Fibroblast of lung (primary cell): ENCODE measurements at regions not wholly inside any gene's neighbourhood (a gene's known extent, or its start where the extent isn't known, plus 50 kb on each side); places are given as distances from the start of the nearest gene placed in this dataset.

Experiments used
- DNase-seq, 2 donors: peaks; one replicate each; pipeline versions ENCODE4 v3.0.0 to v3.0.0-alpha.2; 2010; ENCODE audit warnings: low read depth in 2 of 2
- H2AFZ ChIP-seq: 2 replicates; pipeline ENCODE4 v1.5.1; 2012; ENCODE audit warnings: low read length, control low read depth, inconsistent platforms
- H3K27ac ChIP-seq: 2 replicates; pipeline ENCODE4 v1.5.1; 2011; ENCODE audit warnings: low read length, control low read depth; ENCODE audit not compliant: insufficient read depth
- H3K27me3 ChIP-seq: 2 replicates; pipeline ENCODE4 v1.5.1; 2011; ENCODE audit warnings: mild to moderate bottlenecking, low read length; ENCODE audit not compliant: control insufficient read depth, insufficient read depth
- H3K36me3 ChIP-seq: 2 replicates; pipeline ENCODE4 v1.5.1; 2011; ENCODE audit warnings: low read length; ENCODE audit not compliant: control insufficient read depth, insufficient read depth
- H3K4me1 ChIP-seq: 2 replicates; pipeline ENCODE4 v1.5.1; 2011; ENCODE audit warnings: low read length; ENCODE audit not compliant: control insufficient read depth, insufficient read depth; ENCODE audit errors: extremely low read depth
- H3K4me2 ChIP-seq: 2 replicates; pipeline ENCODE4 v1.5.1; 2011; ENCODE audit warnings: low read length, control low read depth; ENCODE audit not compliant: insufficient read depth; ENCODE audit errors: extremely low read depth
- H3K4me3 ChIP-seq, 4 experiments: fragments of 200-600 bp in 1 of 4; sonication (generic) in 1 of 4; replicated peaks in 1 of 4; 2 replicates each; pipeline ENCODE4 v1.5.1; 2011 to 2016; ENCODE audit warnings: low read length in 4 of 4, low read depth in 3 of 4, mild to moderate bottlenecking in 3 of 4, control low read depth in 2 of 4, inconsistent platforms in 1 of 4, mixed read lengths in 1 of 4; ENCODE audit not compliant: insufficient read depth in 1 of 4; ENCODE audit errors: control extremely low read depth in 1 of 4
- H3K79me2 ChIP-seq: 2 replicates; pipeline ENCODE4 v1.5.1; 2012; ENCODE audit warnings: mild to moderate bottlenecking, low read length, inconsistent platforms; ENCODE audit not compliant: control insufficient read depth, insufficient read depth
- H3K9ac ChIP-seq: 2 replicates; pipeline ENCODE4 v1.5.1; 2011; ENCODE audit warnings: mild to moderate bottlenecking, low read length, control low read depth; ENCODE audit not compliant: insufficient read depth
- H3K9me3 ChIP-seq: 2 replicates; pipeline ENCODE4 v1.5.1; 2012; ENCODE audit warnings: low read depth, low read length; ENCODE audit not compliant: control insufficient read depth, insufficient read depth
- H4K20me1 ChIP-seq: 2 replicates; pipeline ENCODE4 v1.5.1; 2011; ENCODE audit warnings: low read length; ENCODE audit not compliant: control insufficient read depth, insufficient read depth; ENCODE audit errors: extremely low read depth
- EZH2 ChIP-seq: IDR thresholded peaks from 2 replicates; pipeline ENCODE4 v1.5.1; 2012; ENCODE audit warnings: low read length, control low read depth, mild to moderate bottlenecking; ENCODE audit errors: missing control alignments
- TF ChIP-seq, protein P1 (sequence below), 2 donors: IDR thresholded peaks in 1 of 2; conservative IDR thresholded peaks in 1 of 2; 1 replicate in 1 of 2; 2 replicates in 1 of 2; pipeline ENCODE4 v1.5.1; 2011 to 2012; ENCODE audit warnings: low read length in 2 of 2, control low read depth in 1 of 2, inconsistent platforms in 1 of 2, low read depth in 1 of 2, mild to moderate bottlenecking in 1 of 2

DNA sequence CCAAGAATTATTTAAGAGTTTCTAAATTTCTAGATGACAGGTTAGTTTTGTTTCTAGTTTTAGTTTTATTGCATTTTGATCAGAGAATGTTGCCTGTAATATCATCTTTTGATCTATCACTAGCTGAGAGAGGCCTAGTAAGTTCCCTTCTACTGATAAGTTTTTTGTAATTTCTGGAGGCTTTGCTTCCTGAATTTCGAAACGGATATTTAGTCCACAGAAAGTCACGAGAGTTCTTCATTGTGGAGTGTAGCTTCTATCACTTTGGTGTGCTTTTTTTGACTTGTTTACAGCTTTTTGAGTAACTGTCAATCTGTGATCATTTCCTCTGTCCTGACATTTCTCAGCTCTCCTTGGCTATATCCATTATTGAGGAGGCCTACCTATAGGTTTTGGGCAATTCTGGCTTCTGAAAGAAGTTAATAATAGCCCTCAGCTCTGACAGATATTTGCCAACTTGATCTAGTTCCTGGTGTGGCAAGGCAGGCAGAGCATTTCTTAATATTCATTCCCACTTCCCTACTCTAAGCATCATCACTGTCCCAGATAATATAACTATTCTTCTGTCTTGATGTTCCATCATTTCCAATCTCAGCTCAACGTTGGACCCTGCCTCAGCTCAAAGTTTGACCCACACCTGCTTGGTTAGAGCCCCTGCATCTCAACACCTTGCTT, 171.3 kb downstream of the BLID start:
- H3K4me1 ChIP-seq: no peaks in the 10 kb centered on the region
- H3K27ac ChIP-seq: no peak overlapping the region
- no peak for DNase-seq
- H3K27me3 ChIP-seq: no peaks in the 10 kb centered on the region
- H2AFZ ChIP-seq: no peak overlapping the region
- H3K4me3 ChIP-seq: no peak overlapping the region
- TF ChIP-seq, protein P1, sequence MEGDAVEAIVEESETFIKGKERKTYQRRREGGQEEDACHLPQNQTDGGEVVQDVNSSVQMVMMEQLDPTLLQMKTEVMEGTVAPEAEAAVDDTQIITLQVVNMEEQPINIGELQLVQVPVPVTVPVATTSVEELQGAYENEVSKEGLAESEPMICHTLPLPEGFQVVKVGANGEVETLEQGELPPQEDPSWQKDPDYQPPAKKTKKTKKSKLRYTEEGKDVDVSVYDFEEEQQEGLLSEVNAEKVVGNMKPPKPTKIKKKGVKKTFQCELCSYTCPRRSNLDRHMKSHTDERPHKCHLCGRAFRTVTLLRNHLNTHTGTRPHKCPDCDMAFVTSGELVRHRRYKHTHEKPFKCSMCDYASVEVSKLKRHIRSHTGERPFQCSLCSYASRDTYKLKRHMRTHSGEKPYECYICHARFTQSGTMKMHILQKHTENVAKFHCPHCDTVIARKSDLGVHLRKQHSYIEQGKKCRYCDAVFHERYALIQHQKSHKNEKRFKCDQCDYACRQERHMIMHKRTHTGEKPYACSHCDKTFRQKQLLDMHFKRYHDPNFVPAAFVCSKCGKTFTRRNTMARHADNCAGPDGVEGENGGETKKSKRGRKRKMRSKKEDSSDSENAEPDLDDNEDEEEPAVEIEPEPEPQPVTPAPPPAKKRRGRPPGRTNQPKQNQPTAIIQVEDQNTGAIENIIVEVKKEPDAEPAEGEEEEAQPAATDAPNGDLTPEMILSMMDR (conservative IDR thresholded peaks at IDR 0.05 in 1 of 2, IDR thresholded peaks at IDR 0.05 in 1 of 2; ENCODE audit: low read depth in 1 of 2, low read length in 2 of 2): no peak
- TF ChIP-seq EZH2: no peak
- H3K79me2 ChIP-seq: no peaks in the 10 kb centered on the region
- no peak overlapping the region for H3K9ac ChIP-seq
- H3K4me2 ChIP-seq: no peak overlapping the region
- H4K20me1 ChIP-seq: no peaks in the 10 kb centered on the region
- H3K36me3 ChIP-seq: no peaks in the 10 kb centered on the region
- H3K9me3 ChIP-seq: no peaks in the 10 kb centered on the region

DNA sequence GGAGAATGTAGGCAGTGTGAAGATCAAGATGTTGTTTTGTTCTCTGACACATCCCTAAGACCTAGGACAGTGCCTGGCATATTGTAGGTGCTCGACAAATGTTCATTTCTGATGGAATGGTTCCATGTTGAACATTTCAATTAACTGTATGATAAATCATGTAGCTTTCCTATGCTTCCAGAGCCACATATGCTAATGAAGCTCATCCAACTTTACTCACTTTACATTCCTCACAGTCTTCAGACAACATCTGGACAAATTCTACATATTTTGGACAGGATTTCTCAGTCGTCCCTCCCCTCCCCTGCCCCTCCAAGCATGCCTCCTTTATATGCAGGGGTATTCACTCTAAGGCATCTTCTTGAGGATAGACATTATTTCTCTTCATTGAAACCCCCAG, 177.9 kb downstream of the BLID start:
- Histone ChIP-seq H3K9me3 (no peaks in the 10 kb centered on the region), H3K4me3 (no peak overlapping the region), H3K4me2 (no peak overlapping the region), H3K36me3 (no peaks in the 10 kb centered on the region), H3K79me2 (no peaks in the 10 kb centered on the region), H3K27me3 (no peaks in the 10 kb centered on the region), H3K9ac (no peak overlapping the region), H4K20me1 (no peaks in the 10 kb centered on the region), H2AFZ (no peak overlapping the region), H3K27ac (no peak overlapping the region), H3K4me1 (peaks cover 6% of the 10 kb centered on the region)
- DNase-seq: no peak
- TF ChIP-seq, protein P1 (conservative IDR thresholded peaks at IDR 0.05 in 1 of 2, IDR thresholded peaks at IDR 0.05 in 1 of 2; ENCODE audit: low read depth in 1 of 2, low read length in 2 of 2): no peak
- no peak for TF ChIP-seq EZH2

DNA sequence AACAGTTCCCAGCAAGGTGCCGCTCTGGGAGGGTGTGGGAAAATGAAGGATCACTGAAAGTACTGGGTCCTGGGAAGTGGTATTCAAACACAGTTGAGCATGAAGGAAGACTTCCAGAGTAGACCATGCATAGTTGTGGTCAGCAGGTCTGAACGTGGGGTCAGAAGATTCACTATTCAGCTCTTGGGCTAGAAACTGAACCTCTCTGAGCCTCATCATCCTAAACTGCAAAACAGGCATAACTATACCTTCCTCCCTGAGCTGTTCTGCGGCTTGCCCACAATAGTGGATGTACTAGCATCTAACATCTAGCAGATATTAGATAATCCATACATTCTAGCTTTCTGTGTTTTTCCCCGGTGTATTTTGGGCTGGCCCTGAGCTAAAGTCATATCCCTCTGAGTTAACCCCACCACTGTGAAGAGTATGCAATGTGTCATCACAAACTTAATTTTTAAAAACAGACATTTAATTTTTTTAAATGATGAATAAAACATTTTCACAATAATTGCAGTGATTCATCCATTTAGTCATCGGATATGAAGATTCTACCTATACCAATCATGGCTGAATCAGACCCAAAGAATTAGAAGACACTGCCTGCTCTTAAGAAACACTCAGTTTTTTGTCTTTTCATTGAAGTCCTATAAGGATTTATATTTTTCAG, 179.1 kb downstream of the BLID start:
- Histone ChIP-seq H3K27ac (peak overlapping the region; percentile 43), H3K9me3 (no peaks in the 10 kb centered on the region), H3K4me3 (no peak overlapping the region), H3K4me2 (peak overlapping the region; percentile 36), H3K4me1 (peaks cover 8% of the 10 kb centered on the region), H3K79me2 (no peaks in the 10 kb centered on the region), H4K20me1 (no peaks in the 10 kb centered on the region), H3K36me3 (no peaks in the 10 kb centered on the region), H3K9ac (no peak overlapping the region), H2AFZ (no peak overlapping the region), H3K27me3 (no peaks in the 10 kb centered on the region)
- TF ChIP-seq EZH2: no peak
- TF ChIP-seq, protein P1 (conservative IDR thresholded peaks at IDR 0.05 in 1 of 2, IDR thresholded peaks at IDR 0.05 in 1 of 2; ENCODE audit: low read depth in 1 of 2, low read length in 2 of 2): no peak
- DNase-seq: peak; percentile 51 to 84
